ENCODE measurements at regions not wholly inside any gene's neighbourhood (a gene's known extent, or its start where the extent isn't known, plus 50 kb on each side); places are given as distances from the start of the nearest gene placed in this dataset.

- TF ChIP-seq BACH1 (IDR thresholded peaks at IDR 0.05; ENCODE audit: low read length) (no peak), SAP30 (IDR thresholded peaks at IDR 0.05; ENCODE audit: insufficient read depth, insufficient replicate concordance, low read length) (no peak), EZH2 (IDR thresholded peaks at IDR 0.05; ENCODE audit: low read depth, low read length, severe bottlenecking) (no peak), CTCF (IDR thresholded peaks at IDR 0.05; ENCODE audit: control extremely low read depth in 1 of 3, insufficient read depth in 1 of 3, low read depth in 1 of 3, low read length in 3 of 3) (no peak), RXRA (IDR thresholded peaks at IDR 0.05; ENCODE audit: insufficient read depth, low read depth, low read length) (no peak), TAF7 (optimal IDR thresholded peaks at IDR 0.05; ENCODE audit: borderline replicate concordance, low read depth, low read length) (no peak), GABPA (IDR thresholded peaks at IDR 0.05; ENCODE audit: borderline replicate concordance, insufficient read depth, low read length) (no peak), EP300 (IDR thresholded peaks at IDR 0.05; ENCODE audit: borderline replicate concordance in 1 of 2, low read depth in 2 of 2, low read length in 2 of 2) (no peak), MAFK (IDR thresholded peaks at IDR 0.05; ENCODE audit: low read depth, low read length) (no peak), SIRT6 (IDR thresholded peaks at IDR 0.05; ENCODE audit: low read length) (no peak), YY1 (IDR thresholded peaks at IDR 0.05; ENCODE audit: low read depth, low read length) (no peak), ZNF274 (IDR thresholded peaks at IDR 0.05; ENCODE audit: borderline replicate concordance, extremely low read depth, low read length) (no peak), JUN (IDR thresholded peaks at IDR 0.05; ENCODE audit: low read depth, low read length) (no peak), POLR2A (IDR thresholded peaks at IDR 0.05; ENCODE audit: control extremely low read depth in 1 of 2, low read depth in 2 of 2, low read length in 2 of 2) (no peak)
Observed at GRCh38 chr2:195425328-195425727, 231.7 kb upstream of the SLC39A10 start.
